ENCODE measurements at regions not wholly inside any gene's neighbourhood (a gene's known extent, or its start where the extent isn't known, plus 50 kb on each side); places are given as distances from the start of the nearest gene placed in this dataset.

- WGBS, 2 donors = 80 to 84% methylated on average over 6 of the region's 6 CpGs
- no peak overlapping the region for H3K9ac ChIP-seq (ENCODE audit: insufficient read depth in 1 of 2, low read length in 2 of 2)
- H3K9me3 ChIP-seq (ENCODE audit: control insufficient read depth in 4 of 4, insufficient read depth in 3 of 4, low read length in 3 of 4) = peaks cover 0 to 4% (median 0%) of the 10 kb centered on the region in 4 donors
- H3K4me1 ChIP-seq (ENCODE audit: control insufficient read depth in 5 of 5, insufficient read depth in 5 of 5, low read length in 5 of 5) = peaks cover 0 to 4% (median 0%) of the 10 kb centered on the region in 5 donors
- ATAC-seq (ENCODE audit: insufficient read depth, low FRiP score) = no peak
- no peak overlapping the region for H3K4me3 ChIP-seq
- no peak for TF ChIP-seq CTCF (IDR thresholded peaks at IDR 0.05; ENCODE audit: control extremely low read depth, extremely low read depth)
- no peaks in the 10 kb centered on the region for H3K36me3 ChIP-seq (ENCODE audit: control insufficient read depth in 4 of 4, insufficient read depth in 4 of 4, low read length in 4 of 4)
- H3K27ac ChIP-seq (ENCODE audit: low read depth in 1 of 2, low read length in 1 of 2) = no peak overlapping the region
- no peak for DNase-seq
- peaks cover 0 to 6% (median under 1%) of the 10 kb centered on the region in 3 donors for H3K27me3 ChIP-seq (ENCODE audit: control insufficient read depth in 3 of 3, insufficient read depth in 3 of 3, low read length in 2 of 3)
Measured at GRCh38 chr16:54699656-54700055, 231.0 kb upstream of the IRX5 start.

- Histone ChIP-seq H3K4me1 (ENCODE audit: control insufficient read depth in 5 of 5, insufficient read depth in 5 of 5, low read length in 5 of 5) (peaks cover 0 to 4% (median 0%) of the 10 kb centered on the region in 5 donors), H3K27me3 (ENCODE audit: control insufficient read depth in 3 of 3, insufficient read depth in 3 of 3, low read length in 2 of 3) (peaks cover 0 to 3% (median 0%) of the 10 kb centered on the region in 3 donors), H3K9me3 (ENCODE audit: control insufficient read depth in 4 of 4, insufficient read depth in 3 of 4, low read length in 3 of 4) (peaks cover 0 to 8% (median 0%) of the 10 kb centered on the region in 4 donors), H3K4me3 (no peak overlapping the region), H3K9ac (ENCODE audit: insufficient read depth in 1 of 2, low read length in 2 of 2) (no peak overlapping the region), H3K27ac (ENCODE audit: low read depth in 1 of 2, low read length in 1 of 2) (no peak overlapping the region), H3K36me3 (ENCODE audit: control insufficient read depth in 4 of 4, insufficient read depth in 4 of 4, low read length in 4 of 4) (no peaks in the 10 kb centered on the region)
- no peak for ATAC-seq (ENCODE audit: insufficient read depth, low FRiP score)
- 73 to 77% methylated on average over 8 of the region's 8 CpGs for WGBS, 2 donors
- DNase-seq = no peak
- TF ChIP-seq CTCF (IDR thresholded peaks at IDR 0.05; ENCODE audit: control extremely low read depth, extremely low read depth) = no peak
Measured at GRCh38 chr16:54697677-54698076, 233.0 kb upstream of the IRX5 start.

GRCh38 chr16:54696970-54697369, 233.7 kb upstream of the IRX5 start:
- H3K9ac ChIP-seq (ENCODE audit: insufficient read depth in 1 of 2, low read length in 2 of 2) = no peak overlapping the region
- H3K4me1 ChIP-seq (ENCODE audit: control insufficient read depth in 5 of 5, insufficient read depth in 5 of 5, low read length in 5 of 5) = peaks cover 0 to 4% (median 0%) of the 10 kb centered on the region in 5 donors
- H3K4me3 ChIP-seq = no peak overlapping the region
- no peak overlapping the region for H3K27ac ChIP-seq (ENCODE audit: low read depth in 1 of 2, low read length in 1 of 2)
- DNase-seq (no peak), ATAC-seq (ENCODE audit: insufficient read depth, low FRiP score) (no peak)
- peaks cover 0 to 3% (median 0%) of the 10 kb centered on the region in 3 donors for H3K27me3 ChIP-seq (ENCODE audit: control insufficient read depth in 3 of 3, insufficient read depth in 3 of 3, low read length in 2 of 3)
- H3K9me3 ChIP-seq (ENCODE audit: control insufficient read depth in 4 of 4, insufficient read depth in 3 of 4, low read length in 3 of 4) = peaks cover 0 to 12% (median 0%) of the 10 kb centered on the region in 4 donors
- no peak for TF ChIP-seq CTCF (IDR thresholded peaks at IDR 0.05; ENCODE audit: control extremely low read depth, extremely low read depth)
- no peaks in the 10 kb centered on the region for H3K36me3 ChIP-seq (ENCODE audit: control insufficient read depth in 4 of 4, insufficient read depth in 4 of 4, low read length in 4 of 4)
- 57 to 74% methylated on average over 9 of the region's 9 CpGs for WGBS, 2 donors

- Histone ChIP-seq H3K27me3 (ENCODE audit: control insufficient read depth in 3 of 3, insufficient read depth in 3 of 3, low read length in 2 of 3) (peaks cover 0 to 3% (median 0%) of the 10 kb centered on the region in 3 donors), H3K36me3 (ENCODE audit: control insufficient read depth in 4 of 4, insufficient read depth in 4 of 4, low read length in 4 of 4) (no peaks in the 10 kb centered on the region), H3K4me1 (ENCODE audit: control insufficient read depth in 5 of 5, insufficient read depth in 5 of 5, low read length in 5 of 5) (peaks cover 0 to 4% (median 0%) of the 10 kb centered on the region in 5 donors), H3K27ac (ENCODE audit: low read depth in 1 of 2, low read length in 1 of 2) (no peak overlapping the region), H3K9me3 (ENCODE audit: control insufficient read depth in 4 of 4, insufficient read depth in 3 of 4, low read length in 3 of 4) (peaks cover 0 to 12% (median 0%) of the 10 kb centered on the region in 4 donors), H3K9ac (ENCODE audit: insufficient read depth in 1 of 2, low read length in 2 of 2) (no peak overlapping the region), H3K4me3 (no peak overlapping the region)
- DNase-seq = peak in 1 of 3 donors; percentile 13
- no peak for TF ChIP-seq CTCF (IDR thresholded peaks at IDR 0.05; ENCODE audit: control extremely low read depth, extremely low read depth)
- ATAC-seq (ENCODE audit: insufficient read depth, low FRiP score) = no peak
- 54 to 57% methylated on average over 8 of the region's 8 CpGs for WGBS, 2 donors
Measured at GRCh38 chr16:54696522-54696921, 234.1 kb upstream of the IRX5 start.
